ENCODE measurements at regions not wholly inside any gene's neighbourhood (a gene's known extent, or its start where the extent isn't known, plus 50 kb on each side); places are given as distances from the start of the nearest gene placed in this dataset.

GRCh38 chr10:125216309-125216708, 55.9 kb upstream of the CTBP2 start:
- TF ChIP-seq, protein P1, sequence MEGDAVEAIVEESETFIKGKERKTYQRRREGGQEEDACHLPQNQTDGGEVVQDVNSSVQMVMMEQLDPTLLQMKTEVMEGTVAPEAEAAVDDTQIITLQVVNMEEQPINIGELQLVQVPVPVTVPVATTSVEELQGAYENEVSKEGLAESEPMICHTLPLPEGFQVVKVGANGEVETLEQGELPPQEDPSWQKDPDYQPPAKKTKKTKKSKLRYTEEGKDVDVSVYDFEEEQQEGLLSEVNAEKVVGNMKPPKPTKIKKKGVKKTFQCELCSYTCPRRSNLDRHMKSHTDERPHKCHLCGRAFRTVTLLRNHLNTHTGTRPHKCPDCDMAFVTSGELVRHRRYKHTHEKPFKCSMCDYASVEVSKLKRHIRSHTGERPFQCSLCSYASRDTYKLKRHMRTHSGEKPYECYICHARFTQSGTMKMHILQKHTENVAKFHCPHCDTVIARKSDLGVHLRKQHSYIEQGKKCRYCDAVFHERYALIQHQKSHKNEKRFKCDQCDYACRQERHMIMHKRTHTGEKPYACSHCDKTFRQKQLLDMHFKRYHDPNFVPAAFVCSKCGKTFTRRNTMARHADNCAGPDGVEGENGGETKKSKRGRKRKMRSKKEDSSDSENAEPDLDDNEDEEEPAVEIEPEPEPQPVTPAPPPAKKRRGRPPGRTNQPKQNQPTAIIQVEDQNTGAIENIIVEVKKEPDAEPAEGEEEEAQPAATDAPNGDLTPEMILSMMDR (IDR thresholded peaks at IDR 0.05; ENCODE audit: control extremely low read depth, extremely low read depth), result no peak
- Histone ChIP-seq H3K36me3 (ENCODE audit: control insufficient read depth in 4 of 4, insufficient read depth in 4 of 4, low read length in 4 of 4) (no peaks in the 10 kb centered on the region), H3K4me1 (ENCODE audit: control insufficient read depth in 5 of 5, insufficient read depth in 5 of 5, low read length in 5 of 5) (no peaks in the 10 kb centered on the region), H3K9me3 (ENCODE audit: control insufficient read depth in 4 of 4, insufficient read depth in 3 of 4, low read length in 3 of 4) (peaks cover 0 to 2% (median 0%) of the 10 kb centered on the region in 4 donors), H3K4me3 (no peak overlapping the region), H3K9ac (ENCODE audit: insufficient read depth in 1 of 2, low read length in 2 of 2) (no peak overlapping the region), H3K27ac (ENCODE audit: low read depth in 1 of 2, low read length in 1 of 2) (no peak overlapping the region), H3K27me3 (ENCODE audit: control insufficient read depth in 3 of 3, insufficient read depth in 3 of 3, low read length in 2 of 3) (no peaks in the 10 kb centered on the region)
- WGBS, 2 donors, result 89 to 96% methylated on average over 3 of the region's 3 CpGs
- DNase-seq (no peak), ATAC-seq (ENCODE audit: insufficient read depth, low FRiP score) (no peak)

DNA sequence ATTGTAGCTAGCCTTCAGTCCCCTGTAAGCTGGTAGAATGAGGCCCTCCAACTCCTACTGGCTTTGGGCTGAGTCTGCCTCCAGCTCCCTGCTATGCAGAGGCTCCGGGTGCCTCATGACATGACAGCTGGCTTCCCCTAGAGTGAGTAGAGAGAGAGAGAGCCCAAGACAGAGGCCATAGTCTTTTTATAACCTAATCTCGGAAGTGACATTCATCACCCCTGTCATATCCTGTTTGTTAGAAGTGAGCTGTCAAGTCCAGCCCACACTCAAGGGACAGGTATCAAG, 53.9 kb upstream of the CTBP2 start:
- WGBS, 2 donors, result 81 to 93% methylated on average over 2 of the region's 2 CpGs
- Histone ChIP-seq H3K36me3 (ENCODE audit: control insufficient read depth in 4 of 4, insufficient read depth in 4 of 4, low read length in 4 of 4) (no peaks in the 10 kb centered on the region), H3K9me3 (ENCODE audit: control insufficient read depth in 4 of 4, insufficient read depth in 3 of 4, low read length in 3 of 4) (peaks cover 0 to 2% (median 0%) of the 10 kb centered on the region in 4 donors), H3K4me1 (ENCODE audit: control insufficient read depth in 5 of 5, insufficient read depth in 5 of 5, low read length in 5 of 5) (peaks cover 0 to 7% (median 0%) of the 10 kb centered on the region in 5 donors), H3K27me3 (ENCODE audit: control insufficient read depth in 3 of 3, insufficient read depth in 3 of 3, low read length in 2 of 3) (no peaks in the 10 kb centered on the region), H3K27ac (ENCODE audit: low read depth in 1 of 2, low read length in 1 of 2) (no peak overlapping the region), H3K9ac (ENCODE audit: insufficient read depth in 1 of 2, low read length in 2 of 2) (no peak overlapping the region), H3K4me3 (no peak overlapping the region)
- TF ChIP-seq, protein P1 (IDR thresholded peaks at IDR 0.05; ENCODE audit: control extremely low read depth, extremely low read depth), result no peak
- ATAC-seq (ENCODE audit: insufficient read depth, low FRiP score), result no peak
- no peak for DNase-seq

DNA sequence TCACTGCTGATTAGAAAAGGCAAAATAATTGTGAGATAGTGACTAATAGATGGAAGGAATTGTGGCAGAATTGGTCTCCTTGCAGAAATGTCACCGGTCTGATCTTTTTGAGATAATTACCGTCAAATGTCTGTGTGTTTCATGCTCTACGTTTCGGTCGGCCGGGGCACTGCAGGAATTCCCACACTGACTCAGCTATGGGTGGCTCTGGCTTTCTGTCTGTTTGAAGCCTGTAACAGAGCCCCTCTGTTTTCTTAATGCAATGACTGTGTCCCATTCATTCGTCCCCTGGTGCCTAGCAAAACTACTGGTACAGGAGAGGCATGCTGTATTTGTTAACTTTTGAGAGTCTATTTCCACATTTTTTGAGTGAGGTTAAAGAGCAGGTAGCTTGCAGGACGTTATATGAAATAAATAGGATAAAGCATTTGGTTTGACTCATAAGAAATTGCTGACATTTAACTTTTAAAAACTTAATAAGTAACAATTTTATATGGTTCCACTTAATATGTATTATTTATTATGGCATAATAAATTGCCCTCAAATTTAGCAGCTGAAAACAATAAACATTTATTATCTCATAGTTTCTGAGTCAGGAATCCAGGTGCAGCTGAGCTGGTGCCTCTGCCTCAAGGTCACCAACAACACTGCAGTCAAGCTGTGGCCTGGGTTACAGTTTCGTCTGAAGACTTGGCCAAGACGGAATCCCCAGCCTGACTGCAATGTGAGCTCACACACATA, 53.3 kb upstream of the CTBP2 start:
- Histone ChIP-seq H3K4me3 (no peak overlapping the region), H3K4me1 (ENCODE audit: control insufficient read depth in 5 of 5, insufficient read depth in 5 of 5, low read length in 5 of 5) (peaks cover 0 to 7% (median 0%) of the 10 kb centered on the region in 5 donors), H3K27ac (ENCODE audit: low read depth in 1 of 2, low read length in 1 of 2) (no peak overlapping the region), H3K9me3 (ENCODE audit: control insufficient read depth in 4 of 4, insufficient read depth in 3 of 4, low read length in 3 of 4) (peaks cover 0 to 2% (median 0%) of the 10 kb centered on the region in 4 donors), H3K36me3 (ENCODE audit: control insufficient read depth in 4 of 4, insufficient read depth in 4 of 4, low read length in 4 of 4) (no peaks in the 10 kb centered on the region), H3K27me3 (ENCODE audit: control insufficient read depth in 3 of 3, insufficient read depth in 3 of 3, low read length in 2 of 3) (no peaks in the 10 kb centered on the region), H3K9ac (ENCODE audit: insufficient read depth in 1 of 2, low read length in 2 of 2) (no peak overlapping the region)
- 86 to 89% methylated on average over 10 of the region's 10 CpGs for WGBS, 2 donors
- ATAC-seq (ENCODE audit: insufficient read depth, low FRiP score) (no peak), DNase-seq (no peak)
- TF ChIP-seq, protein P1 (IDR thresholded peaks at IDR 0.05; ENCODE audit: control extremely low read depth, extremely low read depth), result no peak
